T-helper 1 cell treated with Interleukin-12 subunit alpha and Interleukin-12 subunit beta and Interleukin-4 antibody, amounts not matched to agents 30 μg/mL and 1 μg/mL, for 36 hours (primary cell): ENCODE measurements at regions not wholly inside any gene's neighbourhood (a gene's known extent, or its start where the extent isn't known, plus 50 kb on each side); places are given as distances from the start of the nearest gene placed in this dataset.

ENCODE experiments used
- H3K27ac Mint-ChIP-seq: one replicate; pipeline ENCODE4 v1.8.0; 2021; ENCODE audit warnings: mild to moderate bottlenecking, mixed read lengths
- H3K27me3 Mint-ChIP-seq: one replicate; pipeline ENCODE4 v1.8.0; 2021; ENCODE audit warnings: low read depth, mixed read lengths
- H3K36me3 Mint-ChIP-seq: one replicate; pipeline ENCODE4 v1.8.0; 2021; ENCODE audit warnings: low read depth, mixed read lengths
- H3K4me1 Mint-ChIP-seq: one replicate; pipeline ENCODE4 v1.8.0; 2021; ENCODE audit warnings: low read depth, mixed read lengths
- H3K4me3 Mint-ChIP-seq: one replicate; pipeline ENCODE4 v1.8.0; 2021; ENCODE audit warnings: mild to moderate bottlenecking, moderate library complexity, mixed read lengths
- H3K9me3 Mint-ChIP-seq: one replicate; pipeline ENCODE4 v1.8.0; 2021; ENCODE audit warnings: mixed read lengths

GRCh38 chr13:103835052-103835451 lies 768.8 kb upstream of the SLC10A2 start:
- Mint-ChIP-seq H3K9me3 (no peaks in the 10 kb centered on the region), H3K27ac (no peak overlapping the region), H3K4me1 (no peaks in the 10 kb centered on the region), H3K4me3 (no peak overlapping the region), H3K27me3 (no peaks in the 10 kb centered on the region), H3K36me3 (no peaks in the 10 kb centered on the region)

GRCh38 chr13:103833294-103833852 lies 767.2 kb upstream of the SLC10A2 start:
- no peaks in the 10 kb centered on the region for H3K4me1 Mint-ChIP-seq
- no peaks in the 10 kb centered on the region for H3K27me3 Mint-ChIP-seq
- no peak overlapping the region for H3K27ac Mint-ChIP-seq
- no peaks in the 10 kb centered on the region for H3K36me3 Mint-ChIP-seq
- H3K9me3 Mint-ChIP-seq = no peaks in the 10 kb centered on the region
- no peak overlapping the region for H3K4me3 Mint-ChIP-seq

- no peaks in the 10 kb centered on the region for H3K36me3 Mint-ChIP-seq
- H3K4me3 Mint-ChIP-seq = no peak overlapping the region
- H3K27ac Mint-ChIP-seq = no peak overlapping the region
Measured at GRCh38 chr13:103815619-103816018, 749.4 kb upstream of the SLC10A2 start.

GRCh38 chr13:103812971-103813370 lies 746.8 kb upstream of the SLC10A2 start:
- H3K4me3 Mint-ChIP-seq = no peak overlapping the region
- H3K27me3 Mint-ChIP-seq = no peaks in the 10 kb centered on the region
- H3K36me3 Mint-ChIP-seq = no peaks in the 10 kb centered on the region
- no peak overlapping the region for H3K27ac Mint-ChIP-seq
- no peaks in the 10 kb centered on the region for H3K4me1 Mint-ChIP-seq
- peaks cover 6% of the 10 kb centered on the region for H3K9me3 Mint-ChIP-seq

More at GRCh38 chr13:103815619-103816018, 749.4 kb upstream of the SLC10A2 start:
- no peaks in the 10 kb centered on the region for H3K4me1 Mint-ChIP-seq
- peaks cover 11% of the 10 kb centered on the region for H3K9me3 Mint-ChIP-seq
- no peaks in the 10 kb centered on the region for H3K27me3 Mint-ChIP-seq

GRCh38 chr13:103812558-103812957 lies 746.3 kb upstream of the SLC10A2 start:
- peaks cover 10% of the 10 kb centered on the region for H3K9me3 Mint-ChIP-seq
- H3K27ac Mint-ChIP-seq = no peak overlapping the region
- no peak overlapping the region for H3K4me3 Mint-ChIP-seq
- no peaks in the 10 kb centered on the region for H3K36me3 Mint-ChIP-seq
- no peaks in the 10 kb centered on the region for H3K4me1 Mint-ChIP-seq
- H3K27me3 Mint-ChIP-seq = no peaks in the 10 kb centered on the region

- Mint-ChIP-seq H3K36me3 (no peaks in the 10 kb centered on the region), H3K4me3 (no peak overlapping the region), H3K4me1 (no peaks in the 10 kb centered on the region), H3K9me3 (peaks cover 13% of the 10 kb centered on the region), H3K27ac (no peak overlapping the region), H3K27me3 (no peaks in the 10 kb centered on the region)
Measured at GRCh38 chr13:103810026-103810425, 743.8 kb upstream of the SLC10A2 start.

GRCh38 chr13:103805771-103806170 lies 739.6 kb upstream of the SLC10A2 start:
- no peak overlapping the region for H3K4me3 Mint-ChIP-seq
- H3K27ac Mint-ChIP-seq = no peak overlapping the region
- H3K4me1 Mint-ChIP-seq = no peaks in the 10 kb centered on the region
- no peaks in the 10 kb centered on the region for H3K36me3 Mint-ChIP-seq
- H3K27me3 Mint-ChIP-seq = no peaks in the 10 kb centered on the region
- H3K9me3 Mint-ChIP-seq = peaks cover 7% of the 10 kb centered on the region

- no peak overlapping the region for H3K4me3 Mint-ChIP-seq
- H3K27me3 Mint-ChIP-seq = no peaks in the 10 kb centered on the region
- H3K9me3 Mint-ChIP-seq = peaks cover 7% of the 10 kb centered on the region
- H3K27ac Mint-ChIP-seq = no peak overlapping the region
- H3K4me1 Mint-ChIP-seq = no peaks in the 10 kb centered on the region
- no peaks in the 10 kb centered on the region for H3K36me3 Mint-ChIP-seq
Measured at GRCh38 chr13:103803349-103803748, 737.1 kb upstream of the SLC10A2 start.

GRCh38 chr13:103799028-103799427 lies 732.8 kb upstream of the SLC10A2 start:
- Mint-ChIP-seq H3K27ac (no peak overlapping the region), H3K4me1 (no peaks in the 10 kb centered on the region), H3K36me3 (no peaks in the 10 kb centered on the region), H3K4me3 (no peak overlapping the region), H3K9me3 (no peaks in the 10 kb centered on the region), H3K27me3 (no peaks in the 10 kb centered on the region)

GRCh38 chr13:103795892-103796478 lies 729.8 kb upstream of the SLC10A2 start:
- no peaks in the 10 kb centered on the region for H3K9me3 Mint-ChIP-seq
- no peaks in the 10 kb centered on the region for H3K36me3 Mint-ChIP-seq
- no peaks in the 10 kb centered on the region for H3K27me3 Mint-ChIP-seq
- H3K4me3 Mint-ChIP-seq = no peak overlapping the region
- H3K4me1 Mint-ChIP-seq = no peaks in the 10 kb centered on the region
- no peak overlapping the region for H3K27ac Mint-ChIP-seq

GRCh38 chr13:103794526-103794925 lies 728.3 kb upstream of the SLC10A2 start:
- Mint-ChIP-seq H3K27me3 (no peaks in the 10 kb centered on the region), H3K4me3 (no peak overlapping the region), H3K4me1 (no peaks in the 10 kb centered on the region), H3K36me3 (no peaks in the 10 kb centered on the region), H3K27ac (no peak overlapping the region), H3K9me3 (no peaks in the 10 kb centered on the region)

GRCh38 chr13:103788061-103788652 lies 721.9 kb upstream of the SLC10A2 start:
- H3K27ac Mint-ChIP-seq = no peak overlapping the region
- H3K27me3 Mint-ChIP-seq = no peaks in the 10 kb centered on the region
- H3K4me1 Mint-ChIP-seq = no peaks in the 10 kb centered on the region
- no peaks in the 10 kb centered on the region for H3K9me3 Mint-ChIP-seq
- H3K4me3 Mint-ChIP-seq = no peak overlapping the region
- H3K36me3 Mint-ChIP-seq = no peaks in the 10 kb centered on the region

GRCh38 chr13:103772576-103772975 lies 706.4 kb upstream of the SLC10A2 start:
- no peaks in the 10 kb centered on the region for H3K27me3 Mint-ChIP-seq
- H3K4me1 Mint-ChIP-seq = no peaks in the 10 kb centered on the region
- no peak overlapping the region for H3K4me3 Mint-ChIP-seq
- no peaks in the 10 kb centered on the region for H3K9me3 Mint-ChIP-seq
- no peak overlapping the region for H3K27ac Mint-ChIP-seq
- H3K36me3 Mint-ChIP-seq = no peaks in the 10 kb centered on the region

- Mint-ChIP-seq H3K27me3 (no peaks in the 10 kb centered on the region), H3K27ac (no peak overlapping the region), H3K4me1 (no peaks in the 10 kb centered on the region), H3K9me3 (peaks cover 3% of the 10 kb centered on the region), H3K4me3 (no peak overlapping the region), H3K36me3 (no peaks in the 10 kb centered on the region)
Measured at GRCh38 chr13:103762523-103762922, 696.3 kb upstream of the SLC10A2 start.

- Mint-ChIP-seq H3K4me1 (no peaks in the 10 kb centered on the region), H3K4me3 (no peak overlapping the region), H3K27ac (no peak overlapping the region), H3K27me3 (no peaks in the 10 kb centered on the region), H3K36me3 (no peaks in the 10 kb centered on the region), H3K9me3 (peaks cover 3% of the 10 kb centered on the region)
Measured at GRCh38 chr13:103759361-103759760, 693.1 kb upstream of the SLC10A2 start.
